HG02884 (cell line): ENCODE measurements at regions not wholly inside any gene's neighbourhood (a gene's known extent, or its start where the extent isn't known, plus 50 kb on each side); places are given as distances from the start of the nearest gene placed in this dataset.

ENCODE experiments used
- ATAC-seq: cut with Tn5 transposase; IDR thresholded peaks from one replicate; pipeline ENCODE4 v1.9.1; 2021; ENCODE audit warnings: mild to moderate bottlenecking, moderate library complexity; ENCODE audit not compliant: unreplicated experiment

DNA sequence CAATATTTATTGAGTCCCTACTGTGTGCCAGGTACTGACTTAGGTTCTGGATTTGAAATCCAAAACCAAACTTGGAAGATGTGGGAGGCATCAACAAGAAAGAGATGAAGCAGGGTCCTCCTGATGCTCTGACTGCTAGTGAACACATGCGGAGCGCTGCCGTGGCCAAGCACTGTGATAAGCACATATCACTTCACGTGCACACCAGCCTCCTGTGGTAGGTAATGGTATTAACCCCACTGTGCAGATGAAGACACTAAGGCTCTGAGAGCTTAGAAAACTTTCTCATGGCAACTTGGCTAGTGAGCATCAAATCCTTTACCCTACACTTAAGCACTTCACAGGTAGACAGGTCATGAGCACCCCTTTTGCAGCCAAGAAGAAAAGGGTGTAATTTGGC is 216.1 kb downstream of the HAUS1 start:
- no peak for ATAC-seq

DNA sequence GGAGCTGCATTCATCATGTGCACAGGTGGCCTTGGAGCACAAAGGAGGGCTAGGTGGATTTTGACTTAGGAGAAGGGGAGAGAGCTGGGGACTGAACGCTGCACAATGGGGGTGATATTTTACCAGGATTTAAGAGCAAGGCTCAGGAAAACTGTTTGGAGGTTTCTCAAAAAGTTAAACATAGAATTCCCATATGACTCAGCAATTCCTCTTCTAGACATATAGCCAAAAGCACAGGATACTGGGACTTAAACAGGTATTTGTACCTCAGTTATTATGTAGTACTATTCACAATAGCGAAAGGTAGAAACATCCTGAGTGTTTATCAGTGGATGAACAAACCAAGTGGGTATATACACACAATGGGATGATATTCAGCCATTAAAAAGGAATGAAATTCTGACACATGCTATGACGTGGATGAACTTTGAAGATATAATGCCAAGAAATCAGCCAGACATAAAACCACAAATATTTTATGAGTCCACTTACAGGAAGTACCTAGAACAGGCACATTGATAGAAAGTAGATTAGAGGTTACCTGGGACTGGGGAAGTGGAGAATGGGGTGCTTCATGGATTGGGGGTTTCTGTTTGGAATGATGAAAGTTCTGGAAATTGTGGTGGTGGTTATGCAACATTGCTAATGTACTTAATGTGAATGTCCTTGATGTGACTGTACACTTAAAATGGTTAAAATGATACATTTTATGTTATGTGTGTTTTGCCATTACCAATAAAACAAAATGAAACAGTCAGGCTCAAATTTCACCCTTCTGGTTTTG is 216.9 kb downstream of the HAUS1 start:
- no peak for ATAC-seq

DNA sequence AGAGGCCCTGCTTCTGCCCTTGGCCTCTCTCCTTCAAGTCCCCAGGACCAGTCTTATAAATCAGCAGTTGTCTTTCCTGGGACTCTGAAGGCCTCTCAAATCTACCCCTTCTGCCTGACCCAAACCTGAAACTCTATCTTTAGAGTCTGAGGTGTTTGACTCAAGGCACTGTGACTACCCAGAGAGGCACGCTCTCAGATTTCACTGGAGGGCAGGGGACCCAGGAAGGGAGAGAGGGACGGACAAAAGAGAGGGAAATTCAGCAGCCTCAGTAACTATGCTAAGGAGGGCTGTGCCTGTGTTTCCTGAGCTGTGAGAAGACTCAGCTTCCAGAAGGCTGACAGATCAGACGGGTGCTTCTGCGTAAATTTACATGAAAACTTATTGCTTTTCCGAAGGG is 217.8 kb downstream of the HAUS1 start:
- no peak for ATAC-seq

DNA sequence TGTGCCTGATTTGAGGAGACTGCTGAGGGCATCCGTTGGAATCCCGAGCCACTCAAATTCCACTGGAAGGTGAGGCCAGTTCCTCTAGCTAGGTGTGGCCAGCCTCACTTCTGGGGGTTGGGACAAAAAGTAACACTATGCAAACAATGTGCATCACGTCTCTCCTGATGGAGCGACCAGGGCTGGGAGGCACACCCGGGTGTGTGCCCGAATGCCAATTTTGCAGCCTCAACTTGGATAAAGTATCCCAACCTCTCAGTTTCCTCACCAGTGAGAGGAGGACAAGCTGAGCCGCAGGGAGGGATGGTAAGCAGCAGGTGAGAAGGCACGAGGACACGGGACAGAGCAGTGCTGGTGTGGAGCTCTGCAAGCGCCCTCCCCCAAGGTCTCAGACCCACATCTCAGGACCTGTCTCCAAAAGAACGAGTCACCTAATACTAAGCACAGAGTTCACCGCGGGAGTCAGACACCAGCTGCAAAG is 218.3 kb downstream of the HAUS1 start:
- ATAC-seq, result no peak

DNA sequence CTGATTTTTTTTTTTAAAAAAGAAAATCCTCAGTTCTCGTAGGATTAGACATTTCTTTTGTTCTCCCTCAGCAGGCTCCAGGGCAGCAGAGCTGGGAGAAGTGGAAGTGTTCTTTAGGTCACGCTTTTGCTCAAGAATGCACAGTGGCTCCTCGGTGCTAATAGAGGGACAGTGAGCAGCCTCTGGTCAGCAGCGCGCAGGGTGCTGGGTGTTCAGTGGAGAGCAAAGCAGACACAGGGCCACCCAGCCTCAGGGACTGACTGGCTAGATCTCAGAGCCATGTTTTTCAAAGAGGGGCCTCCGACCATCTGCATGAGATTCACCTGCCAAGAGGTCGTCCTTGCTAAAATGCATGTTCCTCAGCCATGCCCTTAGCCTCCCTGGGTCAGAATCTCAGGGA is 218.8 kb downstream of the HAUS1 start:
- ATAC-seq, result no peak

DNA sequence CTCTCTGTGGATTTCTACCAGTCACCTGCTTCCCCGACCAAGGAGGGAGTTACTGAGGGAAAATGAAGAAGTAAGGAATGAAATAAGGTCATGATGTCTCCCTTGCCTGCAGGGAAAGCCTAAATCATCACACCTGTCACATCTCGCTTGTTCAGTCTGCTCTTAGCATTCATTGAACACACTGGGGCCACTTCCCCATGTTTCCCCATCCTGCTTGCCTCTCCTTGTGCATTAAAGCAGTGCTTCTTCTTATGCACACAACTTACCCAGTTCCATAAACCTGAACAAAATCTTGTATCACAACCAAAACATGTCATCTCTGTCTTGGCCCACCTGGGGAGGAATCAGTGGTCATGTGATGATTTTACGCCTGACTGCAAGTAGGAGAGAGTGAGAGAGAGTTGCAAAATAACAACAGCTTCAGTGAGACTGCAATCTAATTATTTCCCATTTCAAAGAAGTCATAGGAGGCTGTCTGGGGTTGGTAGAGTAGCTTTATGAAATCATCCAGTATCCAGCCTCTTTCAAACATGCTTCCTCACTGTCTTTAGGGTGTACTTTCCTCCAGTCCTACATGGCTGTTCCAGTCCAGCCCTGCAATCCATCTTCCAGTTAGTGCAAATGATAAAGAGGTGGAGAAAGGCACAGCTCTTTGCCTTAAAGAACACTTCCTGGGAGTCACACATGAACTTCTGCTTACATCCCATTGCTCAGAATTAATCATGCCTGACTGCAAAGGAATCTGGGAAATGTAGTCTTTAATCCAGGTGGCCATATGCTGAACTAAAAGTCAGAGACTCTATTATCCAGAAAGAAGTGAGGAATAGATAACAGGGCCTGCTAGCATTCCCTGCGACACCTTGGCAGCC is 220.1 kb downstream of the HAUS1 start:
- ATAC-seq, result no peak

DNA sequence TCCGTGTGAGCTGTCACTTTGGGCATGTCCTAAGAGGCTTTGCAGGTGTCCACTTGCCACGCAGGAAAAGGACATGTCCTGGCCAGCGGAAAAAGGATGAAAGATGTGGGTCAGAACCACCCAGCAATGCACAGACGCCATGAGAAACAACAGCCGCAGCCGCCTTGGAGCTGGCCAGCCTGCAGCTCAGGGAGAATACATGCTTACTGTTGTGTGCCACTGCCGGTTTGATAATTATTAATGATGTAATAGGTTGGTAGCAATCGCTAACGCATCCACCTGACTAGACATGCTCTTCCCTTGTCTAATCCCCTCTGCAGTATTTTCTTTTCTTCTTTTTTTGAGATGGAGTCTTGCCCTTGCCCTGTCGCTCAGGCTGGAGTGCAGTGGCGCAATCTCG is 221.7 kb downstream of the HAUS1 start:
- ATAC-seq, result no peak

DNA sequence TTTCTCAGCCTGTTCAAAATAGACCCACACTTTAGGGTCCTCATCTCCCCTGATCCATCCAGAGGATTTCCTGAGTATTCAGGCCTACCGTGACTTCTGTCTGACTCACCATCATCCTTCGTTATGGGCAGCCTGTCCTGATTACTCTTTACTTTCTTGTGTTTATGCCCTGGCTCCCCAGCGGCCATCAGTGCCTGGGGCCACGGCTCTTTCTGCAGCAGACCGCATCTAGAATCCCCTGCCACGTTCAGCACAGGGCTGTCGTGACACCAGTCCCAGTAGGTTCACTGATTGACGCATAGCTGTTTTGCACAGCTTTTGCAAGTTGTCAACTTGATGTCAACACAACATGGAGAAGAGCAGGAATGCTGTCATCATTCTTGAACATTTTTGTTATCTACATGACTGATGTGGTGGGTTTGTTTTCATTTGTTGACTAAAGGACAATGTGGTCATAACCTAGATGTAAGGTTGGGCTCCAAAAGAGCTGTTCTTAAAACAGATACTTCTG is 225.6 kb downstream of the HAUS1 start:
- no peak for ATAC-seq

DNA sequence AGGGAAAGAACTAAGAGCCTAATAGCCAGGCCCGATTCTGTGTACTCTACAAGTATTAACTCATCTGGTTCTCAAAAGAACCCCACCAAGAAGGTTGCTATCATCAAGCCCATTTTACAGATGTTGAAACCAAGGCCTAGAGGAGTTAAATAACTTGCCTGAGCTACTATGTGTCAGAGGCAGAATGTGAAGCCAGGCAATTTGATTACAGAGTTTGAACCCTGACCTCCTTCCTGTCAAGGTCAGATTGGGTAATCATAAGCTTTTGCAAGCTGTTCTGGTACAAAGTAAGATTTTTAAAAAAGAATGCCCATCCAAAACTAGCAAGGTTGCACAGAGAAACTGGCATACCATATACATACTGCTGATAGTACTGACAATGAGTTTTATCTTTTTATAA is 227.1 kb downstream of the HAUS1 start:
- ATAC-seq, result no peak

DNA sequence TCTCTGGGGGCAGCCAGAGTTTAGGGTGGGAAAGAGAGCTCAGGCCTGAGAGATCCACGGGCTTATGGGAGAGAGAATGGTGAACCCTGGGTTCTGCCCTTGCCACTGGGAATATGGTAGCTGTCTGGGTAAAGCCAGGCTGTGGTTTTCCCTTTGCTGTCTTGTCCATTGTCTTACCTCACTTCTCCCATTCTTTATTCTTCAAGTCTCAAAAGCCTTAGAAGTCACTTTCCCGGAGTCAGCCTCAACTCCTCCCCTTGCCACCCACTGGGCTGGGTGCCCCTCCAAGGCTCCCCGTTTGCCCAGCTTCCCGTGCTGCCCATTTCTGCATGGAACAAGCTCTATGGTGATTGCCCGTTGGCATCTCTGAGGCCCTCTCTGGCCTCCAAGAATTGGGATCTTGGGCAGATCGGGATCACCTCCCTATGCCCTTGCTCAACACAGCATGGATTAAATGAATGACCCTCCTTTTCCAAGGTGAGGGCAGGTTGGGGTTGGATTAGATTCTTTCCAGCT is 228.2 kb downstream of the HAUS1 start:
- no peak for ATAC-seq

DNA sequence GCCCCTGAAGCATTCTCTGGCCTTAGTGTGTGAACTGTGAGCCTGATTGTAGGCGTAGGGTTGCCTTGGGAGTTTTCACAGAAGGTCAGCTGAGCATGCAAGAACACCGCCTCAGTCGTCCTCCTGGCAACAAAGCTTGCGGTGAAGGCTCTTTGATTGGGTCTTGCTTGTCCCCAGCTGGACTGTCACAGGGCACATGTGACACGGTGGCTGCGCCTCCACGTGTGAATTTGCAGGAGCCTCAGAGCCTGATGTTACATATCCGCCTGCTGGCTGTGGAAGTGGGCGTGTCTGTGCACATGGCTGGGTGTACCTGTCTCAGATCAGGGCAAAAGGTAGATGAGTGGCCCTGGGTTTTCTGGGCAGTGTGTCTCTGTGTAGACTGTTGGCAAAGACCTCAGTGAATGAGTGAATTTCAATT is 228.7 kb downstream of the HAUS1 start:
- no peak for ATAC-seq

DNA sequence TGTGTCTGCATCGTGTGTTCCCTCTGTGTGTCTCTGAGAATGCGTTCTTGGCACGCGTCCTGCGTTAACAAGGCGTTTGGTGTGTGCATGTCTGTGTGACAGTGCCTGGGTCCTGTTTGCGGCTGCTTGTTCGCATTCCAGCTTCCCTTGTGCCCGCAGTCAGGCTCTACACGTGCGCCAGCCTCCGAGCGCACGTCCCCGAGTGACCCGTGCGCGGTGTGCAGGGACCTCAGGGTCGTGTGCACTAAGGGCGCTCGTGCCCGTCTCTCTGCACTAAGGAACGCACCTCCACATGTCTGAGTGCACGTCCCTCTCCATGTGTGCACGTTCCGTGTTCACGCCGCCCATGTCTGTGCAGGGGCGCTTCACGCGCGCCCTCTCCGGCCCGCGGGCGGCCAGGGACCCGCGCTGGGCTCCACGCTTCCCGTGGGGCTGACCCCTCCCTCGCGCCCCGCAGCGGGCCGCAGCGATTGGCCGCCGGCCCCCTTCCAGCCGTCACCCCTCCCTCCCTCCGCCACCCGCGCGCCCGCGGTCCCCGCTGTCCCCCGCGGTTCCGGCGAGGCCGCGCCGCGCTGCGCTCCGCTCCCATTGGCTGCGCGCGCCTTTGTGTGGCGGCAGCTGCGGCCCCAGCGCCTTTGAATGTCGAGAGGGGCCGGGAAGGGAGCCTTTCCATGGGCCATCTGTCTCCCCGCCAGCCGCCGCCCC is 229.4 kb downstream of the HAUS1 start:
- no peak for ATAC-seq

DNA sequence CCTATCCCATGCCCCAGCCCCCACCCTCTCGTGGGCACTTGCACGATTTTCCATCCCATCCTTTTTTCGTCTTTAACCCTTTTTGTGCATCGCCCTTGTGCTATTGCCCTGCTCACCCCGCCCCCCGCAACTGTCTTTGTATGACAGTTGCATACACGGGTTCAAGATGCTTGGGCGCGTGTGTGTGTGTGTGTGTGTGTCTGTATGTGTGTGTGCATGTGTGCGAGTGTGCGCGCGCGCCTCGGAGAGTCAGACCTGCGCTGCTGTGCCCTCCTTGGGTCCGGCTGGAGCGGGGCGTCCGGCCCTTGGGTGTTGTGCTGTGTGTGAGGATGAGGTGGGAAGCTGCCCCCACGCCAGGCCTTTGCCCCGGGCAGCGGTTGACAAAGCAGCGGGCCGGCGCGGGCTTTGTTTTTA is 230.7 kb downstream of the HAUS1 start:
- ATAC-seq, result no peak

DNA sequence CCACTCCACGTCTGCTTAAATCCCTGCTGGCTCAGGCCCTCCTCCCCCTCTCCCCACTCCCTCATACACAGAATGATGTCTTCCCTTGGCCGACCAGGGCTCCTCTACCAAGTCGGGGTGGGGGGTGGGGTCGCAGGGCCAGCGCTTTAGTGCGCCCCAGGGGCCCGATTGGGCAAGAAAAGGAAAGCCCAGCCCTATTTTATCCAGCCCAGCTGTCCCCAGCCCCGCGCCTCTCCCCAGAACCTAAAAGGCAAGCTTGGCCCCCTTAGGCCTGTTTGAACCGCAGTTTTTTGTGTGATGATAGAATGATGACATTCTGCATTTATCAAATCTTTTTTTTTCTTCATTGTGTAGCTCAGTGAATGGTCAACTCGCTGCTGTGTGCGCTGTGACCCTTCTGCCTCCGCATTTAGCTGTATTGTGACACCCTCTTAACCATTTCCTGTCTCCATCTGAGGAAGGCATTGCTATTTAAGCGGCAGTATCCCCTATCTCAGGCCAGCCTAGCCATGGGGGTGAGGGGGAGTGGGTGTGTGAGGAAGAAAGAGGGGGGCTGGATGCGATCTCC is 231.4 kb downstream of the HAUS1 start:
- no peak for ATAC-seq

DNA sequence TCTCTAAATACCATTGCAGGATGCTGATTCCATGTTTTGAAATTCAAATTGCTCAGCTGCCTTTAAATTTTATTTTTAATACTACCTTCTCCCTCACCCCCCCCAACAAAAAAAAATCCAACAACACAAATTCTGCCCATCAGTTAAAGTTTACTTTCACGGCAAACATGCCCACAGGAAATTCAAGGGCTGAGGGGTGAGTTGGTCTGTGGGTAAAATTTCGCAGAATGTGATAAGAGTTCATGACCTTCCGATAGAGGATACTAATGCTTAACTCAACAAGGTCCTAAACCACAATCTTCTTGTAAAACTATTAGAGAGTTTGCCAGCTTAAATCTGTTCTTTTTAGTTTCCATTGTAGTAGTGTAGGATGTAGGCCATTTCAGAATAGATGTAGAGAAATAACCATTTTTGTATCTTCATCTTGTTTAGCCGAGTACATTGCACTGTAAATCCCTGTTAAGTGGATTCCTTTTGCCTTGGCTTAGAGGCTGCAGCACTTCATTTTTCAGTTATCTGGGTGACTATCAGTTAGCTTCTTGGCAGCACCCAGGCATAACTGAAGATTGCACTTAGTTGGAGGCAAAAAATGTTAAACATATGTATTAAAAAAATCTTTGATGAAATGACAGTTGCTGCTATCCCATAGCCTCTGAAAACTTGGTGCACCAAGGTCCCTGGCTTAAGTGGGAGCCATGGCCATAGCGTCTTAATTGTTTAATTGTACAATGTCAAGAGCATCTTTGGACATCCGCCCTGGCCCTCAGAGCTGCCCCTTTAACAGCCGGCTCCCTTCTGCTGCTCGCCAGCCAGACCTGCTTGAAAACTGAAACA is 232.3 kb downstream of the HAUS1 start:
- no peak for ATAC-seq

DNA sequence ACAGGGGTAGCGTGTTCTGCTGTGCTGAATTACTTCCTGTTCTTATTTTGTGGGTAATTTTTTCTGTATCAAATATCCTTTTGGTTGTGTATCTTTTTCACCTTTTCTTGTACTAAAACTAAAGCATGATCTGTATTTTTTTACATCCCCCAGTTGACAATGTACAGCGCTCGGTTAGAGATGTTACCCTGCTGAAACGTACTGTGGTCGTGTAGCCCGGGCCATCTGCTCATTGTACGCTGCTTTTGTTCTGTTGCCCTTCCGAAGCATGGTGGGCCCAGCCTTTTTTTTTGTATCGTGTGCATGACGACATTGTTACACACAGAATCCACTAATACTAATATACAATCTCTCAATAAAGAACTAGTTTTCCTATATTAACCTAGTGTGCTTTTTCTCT is 233.1 kb downstream of the HAUS1 start:
- ATAC-seq, result no peak

DNA sequence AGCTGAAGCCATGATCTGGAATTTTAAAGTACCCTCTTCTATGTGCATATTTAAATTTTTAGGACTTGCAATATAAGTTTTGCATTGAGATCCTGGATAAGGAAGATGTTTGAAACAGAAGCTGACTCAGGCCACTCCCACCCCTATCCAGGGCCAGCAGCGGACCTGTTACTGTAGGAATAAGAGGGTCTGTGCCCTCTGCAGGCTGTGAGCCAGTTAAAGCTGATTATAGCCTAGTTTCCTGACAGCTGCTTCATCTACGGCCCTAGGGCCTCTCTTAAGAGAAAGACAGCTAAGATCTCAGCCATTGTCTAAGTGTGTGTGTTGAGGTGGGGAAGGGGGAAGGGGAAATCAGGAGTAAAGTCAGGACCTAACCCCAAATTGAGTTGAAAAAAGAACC is 234.0 kb downstream of the HAUS1 start:
- ATAC-seq, result no peak

DNA sequence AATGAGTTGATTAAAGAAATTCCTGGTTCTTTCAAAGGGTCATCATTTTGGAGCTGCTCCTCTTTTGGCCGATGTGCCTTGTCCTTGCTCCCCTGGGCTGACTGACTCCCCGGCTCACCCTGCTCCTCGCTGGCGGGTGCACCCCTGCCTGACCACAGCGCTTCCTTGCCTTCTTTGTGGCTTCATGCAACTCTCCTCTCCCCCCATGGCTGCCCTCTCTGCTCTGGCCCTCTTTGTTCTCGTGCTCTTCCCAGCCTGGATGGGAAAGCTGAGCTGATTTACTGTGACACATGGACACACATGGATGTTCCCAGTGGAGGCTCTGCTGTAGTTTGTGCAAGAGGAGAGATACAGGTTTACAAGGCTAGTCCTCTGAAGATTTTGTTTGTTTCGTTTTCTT is 234.6 kb downstream of the HAUS1 start:
- no peak for ATAC-seq

DNA sequence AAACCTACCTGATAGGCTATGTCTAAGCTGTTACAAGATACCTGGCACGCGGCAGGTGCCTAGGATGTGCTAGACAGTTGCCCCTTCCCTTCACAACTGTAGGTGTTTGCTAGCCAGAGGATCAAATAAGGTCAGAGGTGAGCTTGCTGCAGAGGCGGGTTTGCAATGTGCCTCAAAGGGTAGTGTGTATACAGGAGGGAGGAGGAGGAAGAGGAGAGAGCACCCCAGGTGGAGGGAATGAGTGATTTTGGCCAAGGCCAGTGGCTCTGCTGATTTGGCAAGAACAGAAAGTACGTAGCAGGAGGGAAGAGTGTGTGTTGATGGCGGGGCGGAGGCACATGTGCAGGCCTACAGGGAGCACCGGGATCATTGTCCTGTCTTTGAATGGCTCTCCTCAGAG is 236.5 kb downstream of the HAUS1 start:
- no peak for ATAC-seq

DNA sequence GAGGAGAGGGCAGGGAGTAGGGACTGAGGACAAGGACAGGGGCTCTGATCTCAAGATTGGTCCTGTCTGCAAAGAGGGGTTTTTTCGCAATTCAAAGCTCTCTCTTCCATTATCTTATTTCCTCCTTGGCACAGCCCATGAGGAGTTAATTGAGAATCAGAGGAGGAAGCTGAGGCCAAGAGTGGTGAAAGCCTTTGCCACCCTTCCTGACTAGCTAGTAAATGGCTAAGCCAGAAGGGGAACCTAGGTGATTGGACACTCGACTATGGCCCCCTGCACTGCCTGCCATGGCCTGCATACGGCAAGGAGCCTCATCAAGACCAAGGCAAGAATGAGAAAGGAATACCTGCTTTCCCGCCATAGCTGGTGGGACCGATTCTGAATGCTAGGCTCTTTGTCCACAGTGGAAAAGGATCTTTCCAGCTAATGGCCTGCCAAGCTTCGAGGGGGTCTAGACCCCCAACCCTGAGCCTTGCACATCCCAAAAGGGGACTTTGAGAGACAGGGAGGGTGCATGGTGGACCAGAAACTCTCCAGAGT is 237.9 kb downstream of the HAUS1 start:
- no peak for ATAC-seq
